Breast epithelium (tissue), 3 donors: ENCODE measurements at regions not wholly inside any gene's neighbourhood (a gene's known extent, or its start where the extent isn't known, plus 50 kb on each side); places are given as distances from the start of the nearest gene placed in this dataset.

ENCODE experiments used
- POLR2A ChIP-seq: fragments of 450-650 bp; IDR thresholded peaks from one replicate; pipeline ENCODE4 v1.6.1; 2016; ENCODE audit warnings: antibody characterized with exemption, mild to moderate bottlenecking, moderate library complexity
- TF ChIP-seq, protein P1 (sequence below), 3 donors: fragments of 450-650 bp; IDR thresholded peaks; one replicate each; pipeline ENCODE4 v1.5.1; 2016 to 2017; ENCODE audit warnings: antibody characterized with exemption in 3 of 3, mild to moderate bottlenecking in 3 of 3, moderate library complexity in 3 of 3

DNA sequence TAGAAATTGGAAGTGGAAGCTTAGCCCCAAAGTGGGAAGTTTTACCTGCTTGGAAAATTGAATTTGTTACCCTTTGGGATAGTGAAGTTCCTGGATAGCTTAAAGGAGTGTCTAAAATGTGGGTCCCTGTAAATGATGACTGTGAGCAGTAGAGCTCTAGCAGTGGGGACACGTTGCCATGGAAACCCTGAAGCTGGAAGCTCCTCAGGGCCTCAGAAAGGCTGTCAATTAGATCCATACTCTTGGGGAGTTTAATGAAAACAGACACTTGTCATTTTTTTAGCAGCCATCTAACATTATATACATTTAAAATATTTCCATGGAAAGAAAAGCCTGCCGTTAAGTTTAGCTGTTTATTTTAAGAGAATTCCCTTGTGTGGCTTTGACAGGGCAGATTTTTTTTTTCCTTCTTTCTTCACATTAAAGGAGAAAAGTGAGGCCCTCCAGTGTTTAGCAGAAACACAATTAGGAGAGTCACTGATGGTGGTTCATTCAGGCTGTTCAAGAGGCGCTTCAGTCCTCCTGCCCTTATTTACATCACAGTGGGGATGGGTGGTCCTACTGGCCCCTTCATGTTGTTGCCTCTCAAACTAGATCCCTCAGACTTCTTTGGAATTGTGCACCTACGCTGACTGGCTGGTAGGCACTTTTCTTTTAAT is 518.4 kb downstream of the CCSER2 start:
- TF ChIP-seq, protein P1, sequence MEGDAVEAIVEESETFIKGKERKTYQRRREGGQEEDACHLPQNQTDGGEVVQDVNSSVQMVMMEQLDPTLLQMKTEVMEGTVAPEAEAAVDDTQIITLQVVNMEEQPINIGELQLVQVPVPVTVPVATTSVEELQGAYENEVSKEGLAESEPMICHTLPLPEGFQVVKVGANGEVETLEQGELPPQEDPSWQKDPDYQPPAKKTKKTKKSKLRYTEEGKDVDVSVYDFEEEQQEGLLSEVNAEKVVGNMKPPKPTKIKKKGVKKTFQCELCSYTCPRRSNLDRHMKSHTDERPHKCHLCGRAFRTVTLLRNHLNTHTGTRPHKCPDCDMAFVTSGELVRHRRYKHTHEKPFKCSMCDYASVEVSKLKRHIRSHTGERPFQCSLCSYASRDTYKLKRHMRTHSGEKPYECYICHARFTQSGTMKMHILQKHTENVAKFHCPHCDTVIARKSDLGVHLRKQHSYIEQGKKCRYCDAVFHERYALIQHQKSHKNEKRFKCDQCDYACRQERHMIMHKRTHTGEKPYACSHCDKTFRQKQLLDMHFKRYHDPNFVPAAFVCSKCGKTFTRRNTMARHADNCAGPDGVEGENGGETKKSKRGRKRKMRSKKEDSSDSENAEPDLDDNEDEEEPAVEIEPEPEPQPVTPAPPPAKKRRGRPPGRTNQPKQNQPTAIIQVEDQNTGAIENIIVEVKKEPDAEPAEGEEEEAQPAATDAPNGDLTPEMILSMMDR (IDR thresholded peaks at IDR 0.05): no peak
- TF ChIP-seq POLR2A: no peak
